Neural crest cell (in vitro differentiated cells): ENCODE measurements at regions not wholly inside any gene's neighbourhood (a gene's known extent, or its start where the extent isn't known, plus 50 kb on each side); places are given as distances from the start of the nearest gene placed in this dataset.

Experiments used
- DNase-seq: peaks from one replicate; pipeline ENCODE4 v3.0.0; 2021; ENCODE audit warnings: low read depth, mixed read lengths, low spot score
- H3K27ac Mint-ChIP-seq: one replicate; pipeline ENCODE4 v1.8.0; 2021; ENCODE audit warnings: mild to moderate bottlenecking, mixed read lengths; ENCODE audit not compliant: unreplicated experiment
- H3K27me3 Mint-ChIP-seq: 2 replicates; pipeline ENCODE4 v1.8.0; 2021; ENCODE audit warnings: low read depth, mild to moderate bottlenecking, mixed read lengths
- H3K36me3 Mint-ChIP-seq: 2 replicates; pipeline ENCODE4 v1.8.0; 2021; ENCODE audit warnings: low read depth, mild to moderate bottlenecking, mixed read lengths
- H3K4me1 Mint-ChIP-seq: 2 replicates; pipeline ENCODE4 v1.8.0; 2021; ENCODE audit warnings: mixed read lengths
- H3K4me3 Mint-ChIP-seq: one replicate; pipeline ENCODE4 v1.8.0; 2021; ENCODE audit warnings: mild to moderate bottlenecking, mixed read lengths
- H3K9me3 Mint-ChIP-seq: 2 replicates; pipeline ENCODE4 v1.8.0; 2021; ENCODE audit warnings: mixed read lengths
- CTCF ChIP-seq: fragments of 200-600 bp; sonication (generic); conservative IDR thresholded peaks from 2 replicates; pipeline ENCODE4 v1.5.0; 2021; ENCODE audit warnings: antibody characterized with exemption, mild to moderate bottlenecking

GRCh38 chr14:38880643-38881524 lies 222.2 kb downstream of the SEC23A start:
- Mint-ChIP-seq H3K27me3 (no peaks in the 10 kb centered on the region), H3K9me3 (no peaks in the 10 kb centered on the region), H3K4me3 (no peak overlapping the region), H3K4me1 (no peaks in the 10 kb centered on the region), H3K36me3 (no peaks in the 10 kb centered on the region), H3K27ac (no peak overlapping the region)
- no peak for DNase-seq
- TF ChIP-seq CTCF, result no peak

GRCh38 chr14:38877744-38878388 lies 225.2 kb downstream of the SEC23A start:
- Mint-ChIP-seq H3K4me3 (no peak overlapping the region), H3K27ac (no peak overlapping the region), H3K9me3 (no peaks in the 10 kb centered on the region), H3K27me3 (no peaks in the 10 kb centered on the region), H3K4me1 (no peaks in the 10 kb centered on the region), H3K36me3 (no peaks in the 10 kb centered on the region)
- DNase-seq, result no peak
- TF ChIP-seq CTCF, result no peak

- no peak overlapping the region for H3K4me3 Mint-ChIP-seq
- H3K36me3 Mint-ChIP-seq, result no peaks in the 10 kb centered on the region
- no peaks in the 10 kb centered on the region for H3K27me3 Mint-ChIP-seq
- no peak for DNase-seq
- no peaks in the 10 kb centered on the region for H3K4me1 Mint-ChIP-seq
- no peak overlapping the region for H3K27ac Mint-ChIP-seq
- TF ChIP-seq CTCF, result no peak
- H3K9me3 Mint-ChIP-seq, result no peaks in the 10 kb centered on the region
Observed at GRCh38 chr14:38874721-38875120, 228.3 kb downstream of the SEC23A start.

- DNase-seq, result no peak
- Mint-ChIP-seq H3K4me3 (no peak overlapping the region), H3K27ac (no peak overlapping the region), H3K27me3 (no peaks in the 10 kb centered on the region), H3K9me3 (no peaks in the 10 kb centered on the region), H3K4me1 (no peaks in the 10 kb centered on the region), H3K36me3 (no peaks in the 10 kb centered on the region)
- TF ChIP-seq CTCF, result no peak
Observed at GRCh38 chr14:38873941-38874612, 229.0 kb downstream of the SEC23A start.

- no peak for TF ChIP-seq CTCF
- Mint-ChIP-seq H3K4me3 (no peak overlapping the region), H3K4me1 (no peaks in the 10 kb centered on the region), H3K36me3 (no peaks in the 10 kb centered on the region), H3K27me3 (no peaks in the 10 kb centered on the region), H3K27ac (no peak overlapping the region), H3K9me3 (no peaks in the 10 kb centered on the region)
- DNase-seq, result no peak
Observed at GRCh38 chr14:38870296-38870836, 232.7 kb downstream of the SEC23A start.
